Gastrocnemius medialis (tissue), 4 donors: ENCODE measurements at regions not wholly inside any gene's neighbourhood (a gene's known extent, or its start where the extent isn't known, plus 50 kb on each side); places are given as distances from the start of the nearest gene placed in this dataset.
"Not testable (repeated sequence)": the region's sequence is repeated elsewhere in the genome, so short reads cannot be mapped to it uniquely, and the experiment has no call there.

Experiments used
- POLR2A ChIP-seq, 2 donors: fragments of 450-650 bp; IDR thresholded peaks; one replicate each; pipeline ENCODE4 v1.6.1; 2017; ENCODE audit warnings: antibody characterized with exemption in 2 of 2, mild to moderate bottlenecking in 2 of 2, moderate library complexity in 2 of 2
- TF ChIP-seq, protein P1 (sequence below), 5 experiments: fragments of 450-650 bp in 3 of 5; fragments of 200-600 bp in 2 of 5; sonication (generic) in 2 of 5; IDR thresholded peaks in 4 of 5; conservative IDR thresholded peaks in 1 of 5; 1 replicate in 4 of 5; 2 replicates in 1 of 5; pipeline ENCODE4 v1.5.1; 2016 to 2019; ENCODE audit warnings: antibody characterized with exemption in 5 of 5, mild to moderate bottlenecking in 3 of 5, moderate library complexity in 3 of 5

- TF ChIP-seq, protein P1, sequence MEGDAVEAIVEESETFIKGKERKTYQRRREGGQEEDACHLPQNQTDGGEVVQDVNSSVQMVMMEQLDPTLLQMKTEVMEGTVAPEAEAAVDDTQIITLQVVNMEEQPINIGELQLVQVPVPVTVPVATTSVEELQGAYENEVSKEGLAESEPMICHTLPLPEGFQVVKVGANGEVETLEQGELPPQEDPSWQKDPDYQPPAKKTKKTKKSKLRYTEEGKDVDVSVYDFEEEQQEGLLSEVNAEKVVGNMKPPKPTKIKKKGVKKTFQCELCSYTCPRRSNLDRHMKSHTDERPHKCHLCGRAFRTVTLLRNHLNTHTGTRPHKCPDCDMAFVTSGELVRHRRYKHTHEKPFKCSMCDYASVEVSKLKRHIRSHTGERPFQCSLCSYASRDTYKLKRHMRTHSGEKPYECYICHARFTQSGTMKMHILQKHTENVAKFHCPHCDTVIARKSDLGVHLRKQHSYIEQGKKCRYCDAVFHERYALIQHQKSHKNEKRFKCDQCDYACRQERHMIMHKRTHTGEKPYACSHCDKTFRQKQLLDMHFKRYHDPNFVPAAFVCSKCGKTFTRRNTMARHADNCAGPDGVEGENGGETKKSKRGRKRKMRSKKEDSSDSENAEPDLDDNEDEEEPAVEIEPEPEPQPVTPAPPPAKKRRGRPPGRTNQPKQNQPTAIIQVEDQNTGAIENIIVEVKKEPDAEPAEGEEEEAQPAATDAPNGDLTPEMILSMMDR (IDR thresholded peaks at IDR 0.05 in 4 of 5, conservative IDR thresholded peaks at IDR 0.05 in 1 of 5): not testable (repeated sequence)
- TF ChIP-seq POLR2A (IDR thresholded peaks at IDR 0.05): not testable (repeated sequence)
Observed at GRCh38 chr20:30283476-30284280, 973.8 kb upstream of the DEFB115 start.
